Fibroblast of mammary gland (primary cell): ENCODE measurements at regions not wholly inside any gene's neighbourhood (a gene's known extent, or its start where the extent isn't known, plus 50 kb on each side); places are given as distances from the start of the nearest gene placed in this dataset.

ENCODE experiments used
- DNase-seq: peaks from one replicate; pipeline ENCODE4 v3.0.0-alpha.2; 2010; ENCODE audit warnings: low read depth
- H3K4me3 ChIP-seq: 2 replicates; pipeline ENCODE4 v1.5.1; 2011; ENCODE audit warnings: low read depth, mild to moderate bottlenecking, low read length, moderate library complexity; ENCODE audit not compliant: control insufficient read depth
- TF ChIP-seq, protein P1 (sequence below): conservative IDR thresholded peaks from 2 replicates; pipeline ENCODE4 v1.5.1; 2011; ENCODE audit warnings: low read depth, low read length, inconsistent platforms; ENCODE audit not compliant: control insufficient read depth, insufficient read depth

DNA sequence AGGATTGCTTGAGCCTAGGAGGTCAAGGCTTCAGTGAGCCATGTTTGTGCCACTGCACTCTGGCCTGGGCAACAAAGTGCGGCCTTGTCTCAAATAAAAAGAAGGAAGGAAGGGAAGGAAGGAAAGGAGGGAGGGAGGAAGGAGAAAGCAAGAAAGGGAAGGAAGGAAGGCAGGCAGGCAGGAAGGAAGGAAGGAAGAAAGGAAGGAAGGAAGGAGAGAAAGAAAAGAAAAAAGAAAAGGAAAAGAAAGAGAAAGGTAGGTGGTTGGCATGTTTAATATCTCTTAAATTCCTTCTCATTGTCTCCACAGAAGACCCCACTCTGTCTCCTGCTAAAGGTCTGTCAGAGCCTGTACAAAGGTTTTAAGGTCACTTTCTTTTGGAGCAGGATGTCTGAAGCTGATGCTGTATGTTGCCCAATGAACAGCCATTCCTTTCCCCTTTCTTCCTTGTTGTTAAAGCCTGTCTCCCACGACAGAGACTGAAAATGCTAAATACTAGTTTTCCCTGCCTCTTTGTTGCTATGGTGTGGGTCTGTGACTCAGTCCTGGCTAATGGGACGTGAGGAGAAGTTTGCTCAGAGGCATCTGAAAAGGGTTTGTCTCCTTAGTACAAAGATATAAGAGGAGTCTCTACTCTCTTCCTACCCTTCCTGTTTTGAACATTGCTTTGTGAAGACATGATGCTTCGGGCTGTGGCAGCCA, 213.3 kb downstream of the PCSK1 start:
- TF ChIP-seq, protein P1, sequence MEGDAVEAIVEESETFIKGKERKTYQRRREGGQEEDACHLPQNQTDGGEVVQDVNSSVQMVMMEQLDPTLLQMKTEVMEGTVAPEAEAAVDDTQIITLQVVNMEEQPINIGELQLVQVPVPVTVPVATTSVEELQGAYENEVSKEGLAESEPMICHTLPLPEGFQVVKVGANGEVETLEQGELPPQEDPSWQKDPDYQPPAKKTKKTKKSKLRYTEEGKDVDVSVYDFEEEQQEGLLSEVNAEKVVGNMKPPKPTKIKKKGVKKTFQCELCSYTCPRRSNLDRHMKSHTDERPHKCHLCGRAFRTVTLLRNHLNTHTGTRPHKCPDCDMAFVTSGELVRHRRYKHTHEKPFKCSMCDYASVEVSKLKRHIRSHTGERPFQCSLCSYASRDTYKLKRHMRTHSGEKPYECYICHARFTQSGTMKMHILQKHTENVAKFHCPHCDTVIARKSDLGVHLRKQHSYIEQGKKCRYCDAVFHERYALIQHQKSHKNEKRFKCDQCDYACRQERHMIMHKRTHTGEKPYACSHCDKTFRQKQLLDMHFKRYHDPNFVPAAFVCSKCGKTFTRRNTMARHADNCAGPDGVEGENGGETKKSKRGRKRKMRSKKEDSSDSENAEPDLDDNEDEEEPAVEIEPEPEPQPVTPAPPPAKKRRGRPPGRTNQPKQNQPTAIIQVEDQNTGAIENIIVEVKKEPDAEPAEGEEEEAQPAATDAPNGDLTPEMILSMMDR, result no peak
- H3K4me3 ChIP-seq, result no peak overlapping the region
- DNase-seq, result peak; percentile 86

DNA sequence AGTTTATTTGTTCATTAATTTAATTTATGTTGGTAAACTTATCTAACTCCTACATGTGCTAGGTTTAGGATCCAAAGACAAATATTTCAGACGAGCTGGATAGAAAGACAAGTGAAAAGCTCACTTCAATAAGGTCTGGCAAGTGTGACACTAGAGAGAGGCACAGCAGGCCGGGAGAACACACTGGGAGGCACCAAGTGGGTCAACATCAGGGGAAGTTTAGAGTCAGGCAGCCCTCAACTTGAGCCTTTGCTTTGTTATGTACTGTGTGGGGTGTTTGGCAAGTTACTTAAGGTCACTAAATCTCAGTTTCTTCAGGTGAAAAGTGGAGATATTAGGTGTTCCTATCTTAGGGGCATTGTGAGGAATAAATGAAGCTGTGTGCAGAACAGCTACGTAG, 214.4 kb downstream of the PCSK1 start:
- no peak for DNase-seq
- TF ChIP-seq, protein P1, result no peak

DNA sequence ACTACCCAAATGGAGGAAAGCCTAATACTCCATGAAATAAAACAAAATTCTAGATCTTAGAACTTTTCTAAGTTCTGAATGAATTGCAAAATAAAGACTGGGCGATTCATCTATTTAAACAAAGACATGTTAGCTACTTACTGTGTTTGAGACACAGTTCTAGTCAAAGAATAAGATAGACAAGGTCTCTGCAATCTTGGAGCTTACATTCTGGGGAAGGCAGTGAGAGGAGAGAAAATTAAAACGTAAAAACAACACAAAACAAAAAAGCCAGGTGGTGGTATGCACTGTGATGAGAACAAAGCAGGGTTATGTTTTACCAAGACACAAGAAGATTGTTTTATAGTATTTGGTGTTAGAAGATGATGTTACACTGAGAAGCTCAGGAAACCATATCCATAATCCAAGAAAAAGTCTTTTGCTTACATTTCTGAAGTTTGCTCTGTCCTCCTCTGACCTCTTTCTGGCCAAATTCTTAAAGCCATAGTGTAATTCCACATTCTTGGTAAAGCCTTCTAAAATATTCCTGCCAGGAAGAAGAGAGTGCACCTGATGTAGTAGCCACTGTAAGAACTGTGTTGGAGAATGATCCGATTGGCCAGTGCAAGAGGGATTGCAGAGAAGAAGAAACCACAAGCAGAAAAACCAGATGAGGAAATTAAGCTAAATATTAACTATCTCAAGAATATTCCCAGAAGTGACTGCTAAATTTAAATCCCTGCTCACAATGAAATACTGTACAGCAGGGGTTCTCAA, 218.4 kb downstream of the PCSK1 start:
- TF ChIP-seq, protein P1, result no peak
- DNase-seq, result no peak

More for the DNA sequence above, 214.4 kb downstream of the PCSK1 start:
- H3K4me3 ChIP-seq, result no peak overlapping the region

DNA sequence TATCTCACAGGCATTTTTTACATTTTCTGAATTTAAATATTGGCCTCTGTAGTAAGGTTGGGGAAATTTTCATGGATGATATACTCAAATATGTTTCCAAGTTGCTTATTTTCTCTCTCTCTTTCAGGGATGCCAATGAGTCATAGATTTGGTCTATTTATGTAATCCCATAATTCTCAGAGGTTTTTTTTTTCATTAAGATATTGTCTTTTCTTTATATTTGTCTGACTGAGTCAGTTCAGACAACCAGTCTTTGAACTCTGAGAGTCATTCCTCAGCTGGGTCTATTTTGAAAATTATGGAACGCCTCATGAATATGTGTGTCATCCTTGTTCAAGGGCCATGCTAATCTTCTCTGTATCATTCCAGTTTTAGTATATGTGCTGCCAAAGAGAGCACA, 223.2 kb downstream of the PCSK1 start:
- DNase-seq, result peak; percentile 87
- TF ChIP-seq, protein P1, result no peak
- no peak overlapping the region for H3K4me3 ChIP-seq

More for the DNA sequence above, 218.4 kb downstream of the PCSK1 start:
- no peak overlapping the region for H3K4me3 ChIP-seq

DNA sequence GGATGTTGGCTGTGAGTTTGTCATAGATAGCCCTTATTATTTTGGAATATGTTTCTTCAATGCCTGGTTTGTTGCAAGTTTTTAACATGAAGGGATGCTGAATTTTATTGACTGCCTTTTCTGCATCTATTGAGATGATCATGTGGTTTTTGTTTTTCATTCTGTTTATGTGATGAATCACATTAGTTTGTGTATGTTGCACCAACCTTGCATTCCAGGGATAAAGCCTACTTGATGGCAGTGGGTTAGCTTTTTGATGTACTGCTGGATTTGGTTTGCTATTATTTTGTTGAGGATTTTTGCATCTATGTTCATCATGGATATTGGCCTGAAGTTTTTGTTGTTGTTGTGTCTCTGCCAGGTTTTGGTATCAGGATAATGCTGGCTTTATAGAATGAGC, 225.6 kb downstream of the PCSK1 start:
- H3K4me3 ChIP-seq, result no peak overlapping the region
- TF ChIP-seq, protein P1, result no peak
- DNase-seq, result no peak

DNA sequence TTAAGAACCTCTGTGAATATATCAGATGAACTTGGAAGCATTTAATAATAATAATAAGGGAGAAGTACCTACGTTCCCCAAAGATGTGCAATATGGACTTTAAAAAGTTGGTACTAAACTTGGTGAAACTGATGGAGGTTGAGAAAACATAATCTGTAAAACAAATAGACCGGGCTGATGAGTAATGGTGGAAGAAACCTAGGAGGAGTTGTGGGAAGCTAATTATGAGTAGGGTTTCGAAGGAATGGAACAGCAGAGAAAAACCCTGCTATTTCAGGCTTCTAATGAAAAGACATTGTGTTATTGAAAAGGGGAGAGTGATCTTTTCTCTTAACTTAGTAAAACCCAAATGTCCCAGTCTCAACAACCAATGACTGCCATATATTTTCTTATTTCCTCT, 229.3 kb downstream of the PCSK1 start:
- peak; percentile 36 for DNase-seq
- TF ChIP-seq, protein P1, result no peak
- no peak overlapping the region for H3K4me3 ChIP-seq
